HK-2 (cell line): ENCODE measurements at regions not wholly inside any gene's neighbourhood (a gene's known extent, or its start where the extent isn't known, plus 50 kb on each side); places are given as distances from the start of the nearest gene placed in this dataset.
"Not testable (repeated sequence)": the region's sequence is repeated elsewhere in the genome, so short reads cannot be mapped to it uniquely, and the experiment has no call there.

Source experiments
- DNase-seq: peaks from one replicate; pipeline ENCODE4 v3.0.0-alpha.2; 2018; ENCODE audit not compliant: unreplicated experiment

DNA sequence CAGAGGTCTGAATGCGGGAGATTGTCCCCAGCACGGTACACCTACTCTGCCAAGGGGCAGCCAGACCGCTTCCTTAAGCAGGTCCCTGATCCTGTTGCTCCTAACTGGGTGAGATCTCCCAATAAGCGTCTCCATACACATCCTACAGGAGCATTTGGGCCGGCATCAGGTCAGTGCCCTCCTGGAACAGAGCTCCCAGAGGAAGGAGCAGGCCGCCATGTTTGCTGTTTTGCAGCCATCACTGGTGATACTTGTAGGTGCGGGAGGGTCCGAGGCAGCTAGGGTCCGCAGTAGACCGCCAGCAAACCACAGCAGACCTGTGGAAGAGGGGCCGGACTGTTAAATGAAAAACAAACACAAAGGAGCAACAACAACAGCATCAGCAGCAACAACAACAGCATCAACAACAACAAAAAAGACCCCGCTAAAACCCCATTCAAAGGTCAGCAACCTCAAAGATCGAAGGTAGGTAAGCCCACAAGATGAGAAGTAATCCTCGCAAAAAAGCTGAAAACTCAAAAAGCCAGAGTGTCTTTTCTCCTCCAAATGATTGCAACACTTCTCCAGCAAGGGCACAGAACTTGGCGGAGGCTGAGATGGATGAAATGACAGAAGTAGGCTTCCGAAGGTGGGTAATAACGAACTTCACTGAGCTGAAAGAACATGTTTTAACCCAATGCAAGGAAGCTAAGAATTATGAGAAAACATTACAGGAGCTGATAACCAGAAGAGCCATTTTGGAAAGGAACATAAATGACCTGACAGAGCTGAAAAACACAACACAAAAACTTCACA lies 79.0 kb upstream of the CDH7 start:
- DNase-seq, result no peak

DNA sequence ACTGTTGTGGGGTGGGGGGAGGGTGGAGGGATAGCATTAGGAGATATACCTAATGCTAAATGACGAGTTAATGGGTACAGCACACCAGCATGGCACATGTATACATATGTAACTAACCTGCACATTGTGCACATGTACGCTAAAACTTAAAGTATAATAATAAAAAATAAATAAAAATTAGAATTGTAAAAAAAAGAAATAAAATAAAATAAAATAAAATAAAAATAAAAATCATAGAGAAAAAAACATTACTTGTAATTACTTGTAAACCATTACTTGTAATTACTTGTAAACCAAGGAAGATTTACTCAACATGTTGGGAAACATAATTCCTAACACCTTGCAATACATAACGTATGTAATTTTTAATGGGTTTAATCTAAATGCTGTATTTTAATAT lies 80.7 kb upstream of the CDH7 start:
- not testable (repeated sequence) for DNase-seq

DNA sequence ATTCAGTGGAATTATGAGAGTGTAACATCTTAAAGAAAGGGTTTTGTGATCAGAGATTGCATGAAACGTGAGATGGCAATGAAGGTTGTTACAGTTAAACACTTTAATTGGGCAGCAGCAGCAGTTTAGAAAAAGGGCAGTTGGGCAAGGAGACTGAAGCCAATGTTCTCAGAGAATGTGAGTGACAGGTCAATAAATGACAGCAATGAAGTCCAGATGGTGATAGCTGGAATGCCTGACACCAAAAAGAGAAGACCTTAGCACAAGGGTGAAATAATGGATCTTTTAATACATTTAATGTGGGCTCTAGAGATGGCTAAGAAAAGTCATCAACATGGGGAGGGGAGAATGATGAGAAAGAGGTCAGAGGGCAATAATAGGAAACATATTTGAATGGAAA lies 89.4 kb upstream of the CDH7 start:
- no peak for DNase-seq

DNA sequence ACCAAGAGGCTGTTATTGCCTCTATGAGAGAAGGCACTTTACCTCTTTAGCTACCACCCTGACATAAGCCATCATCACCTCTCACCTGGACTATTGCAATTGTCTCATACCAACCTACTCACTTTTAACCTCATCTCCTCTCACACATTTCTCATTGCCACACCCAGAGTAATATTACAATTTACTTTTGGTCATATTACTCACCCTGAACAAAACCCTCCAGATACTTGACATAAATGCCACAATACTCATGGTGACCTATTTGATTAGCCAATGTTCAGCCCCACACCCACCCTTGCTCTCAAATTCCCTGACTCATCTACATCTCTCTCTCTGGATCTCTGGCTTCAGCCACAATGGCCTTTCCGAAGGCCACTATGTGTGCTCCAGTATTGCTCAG lies 90.9 kb upstream of the CDH7 start:
- DNase-seq, result no peak

DNA sequence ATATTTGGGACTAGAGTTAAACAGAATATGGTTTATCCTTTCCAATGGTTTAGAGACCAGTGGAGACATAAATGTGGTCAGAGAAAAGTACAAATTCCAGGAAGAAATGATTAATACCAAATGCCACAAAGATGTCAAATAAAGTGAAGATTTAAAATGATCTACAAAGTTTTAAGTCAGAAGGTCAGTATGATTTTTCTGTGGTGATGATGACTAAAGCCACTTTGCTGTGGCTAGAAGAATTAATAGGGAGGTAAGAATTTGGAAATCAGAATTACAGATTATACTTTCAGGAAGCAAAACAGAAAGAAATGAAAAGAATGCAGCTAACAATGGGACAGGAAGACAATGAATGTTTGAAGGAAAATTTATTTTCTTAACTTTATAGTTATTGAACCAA lies 91.5 kb upstream of the CDH7 start:
- DNase-seq, result no peak

DNA sequence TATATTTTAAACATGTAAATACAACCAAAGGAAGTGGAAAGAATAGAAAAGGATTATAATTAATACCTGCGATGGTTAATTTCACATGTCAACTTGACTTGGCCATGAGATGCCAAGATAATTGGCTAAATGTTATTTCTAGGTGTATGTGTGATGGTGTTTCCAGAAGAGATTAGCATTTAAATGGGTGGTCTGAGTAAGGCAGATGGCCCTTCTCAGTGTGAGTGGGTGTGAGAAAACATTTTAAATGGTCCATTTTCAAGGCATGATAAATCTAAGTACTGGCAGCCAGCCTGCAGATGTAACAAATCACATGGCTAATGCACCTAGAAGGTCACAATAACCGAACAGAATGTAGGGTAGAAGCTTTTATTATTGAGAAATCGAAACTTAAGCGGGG lies 99.6 kb upstream of the CDH7 start:
- DNase-seq, result no peak

DNA sequence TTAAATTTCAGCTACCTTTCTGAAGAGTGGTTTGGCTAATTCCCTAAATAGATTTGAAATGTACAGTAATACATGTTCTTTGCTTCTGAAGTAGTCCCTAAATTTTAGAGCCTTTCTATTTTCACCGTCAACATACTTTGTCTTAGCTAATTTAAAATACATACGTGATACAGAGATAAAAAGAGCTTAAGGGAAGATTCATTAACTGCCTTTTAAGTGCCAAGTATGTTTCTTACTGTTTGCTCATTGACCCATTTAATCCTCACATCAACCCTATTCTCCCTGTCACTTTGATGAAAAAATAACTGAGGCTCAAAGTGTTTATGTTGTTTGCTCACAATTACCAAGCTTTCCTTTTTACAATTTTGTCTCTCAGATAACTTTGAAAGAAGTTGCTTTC lies 118.6 kb upstream of the CDH7 start:
- DNase-seq, result no peak

DNA sequence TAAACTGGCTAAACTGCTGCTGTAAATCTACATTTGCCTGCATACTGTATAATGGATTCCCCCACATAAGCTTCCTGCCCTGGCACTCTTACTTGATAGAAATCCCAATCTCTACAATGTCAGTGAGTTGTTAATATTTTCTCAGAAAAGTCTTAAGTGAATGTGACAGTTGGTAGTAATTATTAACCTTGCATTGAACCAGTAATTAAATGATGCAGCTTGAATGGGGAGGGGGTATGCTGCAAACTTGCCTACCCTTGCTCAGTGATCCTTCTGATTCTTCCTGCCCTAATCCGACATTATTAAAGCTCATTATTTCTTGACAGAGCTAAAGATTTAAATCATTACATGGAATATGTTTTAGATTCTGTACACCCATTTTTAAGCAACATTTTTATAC lies 119.0 kb upstream of the CDH7 start:
- DNase-seq, result no peak

DNA sequence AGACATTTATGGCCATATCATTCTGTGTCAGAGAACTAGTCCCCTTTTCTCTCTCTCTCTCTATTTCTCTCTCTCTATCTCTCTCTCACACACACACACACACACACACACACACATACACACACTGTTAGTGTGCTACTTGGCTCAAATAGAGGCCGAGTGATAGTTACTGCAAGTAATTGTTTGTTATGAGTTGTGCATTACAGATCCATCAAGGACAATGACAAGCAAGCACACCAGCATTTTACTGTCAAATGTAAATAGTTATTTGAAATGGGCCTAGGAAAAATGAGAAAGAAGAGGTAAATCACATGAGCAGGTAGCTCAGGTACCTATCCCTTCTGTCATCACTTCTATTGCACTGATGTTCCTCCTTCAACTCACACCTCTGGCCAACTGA lies 122.4 kb upstream of the CDH7 start:
- DNase-seq, result no peak

DNA sequence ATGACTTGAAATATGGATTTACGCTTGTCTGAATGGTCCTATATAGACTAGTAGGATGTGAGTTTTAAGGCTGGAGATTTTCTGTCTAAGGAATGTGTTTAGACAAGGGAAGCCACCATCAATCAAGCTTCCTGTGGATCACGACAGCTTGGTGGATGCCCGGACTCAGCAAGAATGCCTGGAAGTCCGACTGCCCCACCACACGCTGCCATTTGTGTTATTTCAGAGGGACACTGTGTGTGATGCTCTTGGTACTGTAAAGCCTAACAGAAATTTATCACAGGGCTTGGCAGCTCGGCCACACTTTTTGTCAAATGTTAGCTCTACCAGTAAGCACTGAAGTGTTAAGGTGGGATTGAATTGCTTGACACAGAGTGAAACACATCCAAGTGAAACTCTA lies 127.1 kb upstream of the CDH7 start:
- no peak for DNase-seq

DNA sequence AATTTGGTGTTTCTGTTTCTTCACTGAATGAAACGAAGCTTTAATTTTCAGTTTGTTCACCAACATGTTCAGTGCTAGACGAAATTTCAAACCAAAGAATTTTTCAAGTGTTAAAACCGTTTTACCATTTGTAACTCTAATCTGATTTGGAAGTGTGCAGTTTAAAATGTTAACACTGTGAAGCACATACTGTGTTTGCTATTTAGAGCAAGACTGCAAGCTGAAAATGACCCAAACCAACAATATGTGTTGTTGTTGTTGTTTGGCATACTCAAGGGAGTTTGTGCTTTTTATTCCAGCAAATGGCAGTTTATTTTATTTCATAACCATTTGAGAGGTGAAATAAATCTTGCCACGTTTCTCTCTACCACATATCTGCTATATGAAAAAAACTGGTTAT lies 128.4 kb upstream of the CDH7 start:
- no peak for DNase-seq

DNA sequence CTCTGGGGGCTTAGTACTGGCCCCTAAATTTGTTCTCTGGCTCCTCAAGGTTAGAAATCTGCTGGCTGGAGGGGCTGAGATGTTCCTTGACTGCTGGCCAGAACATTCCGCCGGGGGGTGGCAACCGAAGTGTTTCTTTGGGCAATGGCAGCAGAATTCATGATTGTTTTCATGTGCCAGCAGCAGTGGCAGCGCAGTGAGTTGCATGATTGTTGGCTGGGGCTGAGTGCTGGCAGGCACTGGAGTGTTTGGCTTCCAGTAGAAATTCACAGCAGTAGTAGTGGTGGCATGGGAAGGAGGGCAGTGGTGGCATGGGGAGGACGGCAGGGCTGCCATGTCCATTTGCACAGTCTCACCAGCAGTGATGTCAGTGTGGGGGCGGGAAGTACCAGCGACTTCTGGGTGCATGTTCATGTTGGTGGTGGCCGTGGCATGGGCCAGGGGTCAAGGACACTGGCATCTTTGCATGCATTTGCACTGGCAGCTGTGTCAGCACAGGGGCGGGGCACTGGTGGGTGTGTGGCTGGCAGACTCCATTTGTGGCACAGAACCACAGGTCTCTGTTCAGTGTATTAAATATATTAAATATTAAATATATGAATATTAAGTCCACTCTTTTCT lies 130.6 kb upstream of the CDH7 start:
- DNase-seq, result no peak

DNA sequence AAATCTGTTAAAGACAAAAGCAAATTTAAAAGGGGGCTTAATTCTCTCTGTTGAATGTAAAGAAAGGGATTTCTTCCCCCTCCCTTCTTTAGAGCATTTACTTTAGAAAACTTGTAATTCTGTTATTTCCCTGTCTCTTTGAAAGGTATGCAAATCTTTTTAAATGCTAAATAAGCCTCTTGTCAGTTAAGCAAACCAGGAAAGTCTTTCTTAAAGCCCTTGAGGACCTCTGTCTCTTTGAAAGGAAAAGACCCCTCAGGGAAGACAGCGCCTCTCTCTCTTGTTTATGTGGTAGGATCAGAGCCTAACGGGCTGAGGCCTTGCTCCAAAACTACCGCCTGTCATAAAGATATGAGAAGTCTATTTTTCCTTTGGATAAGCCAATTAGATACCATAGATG lies 139.9 kb upstream of the CDH7 start:
- DNase-seq, result no peak

DNA sequence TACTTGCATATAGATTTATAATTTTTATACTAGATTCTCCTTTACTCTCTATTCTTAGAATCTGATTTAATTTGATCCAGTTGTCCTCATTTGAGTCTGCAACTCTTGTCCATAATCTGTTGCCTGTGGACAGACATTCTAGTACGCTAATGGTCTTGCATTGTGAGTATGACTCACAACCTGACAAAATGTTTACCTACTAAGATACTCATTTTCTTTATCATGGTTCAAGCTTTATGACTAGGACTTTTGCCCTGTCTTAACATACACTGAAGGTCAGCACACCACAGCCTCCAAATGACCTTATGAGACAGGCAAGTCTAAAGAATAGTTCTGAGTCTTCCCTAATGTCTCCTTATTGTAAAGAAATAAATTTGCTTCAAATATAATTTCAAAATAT lies 142.3 kb upstream of the CDH7 start:
- DNase-seq, result no peak

DNA sequence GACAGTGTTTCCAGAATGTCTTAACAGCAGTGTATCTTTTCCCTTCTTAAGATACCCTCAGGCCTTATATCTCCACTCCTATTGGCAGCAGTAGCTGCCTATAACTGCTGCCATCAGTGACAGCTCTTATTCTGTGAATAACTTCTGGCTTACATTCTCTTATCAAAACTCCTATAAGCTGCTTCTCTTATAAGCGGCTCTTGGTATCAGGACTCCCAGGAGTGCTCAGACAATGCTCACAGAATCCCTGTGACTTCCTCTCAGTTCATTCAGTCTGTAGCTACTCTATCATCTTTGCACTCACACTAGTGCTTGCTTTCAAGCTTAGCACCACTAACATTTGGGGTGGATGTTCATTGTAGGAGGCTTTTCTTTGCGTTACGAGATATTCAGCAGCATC lies 143.7 kb upstream of the CDH7 start:
- DNase-seq, result no peak

DNA sequence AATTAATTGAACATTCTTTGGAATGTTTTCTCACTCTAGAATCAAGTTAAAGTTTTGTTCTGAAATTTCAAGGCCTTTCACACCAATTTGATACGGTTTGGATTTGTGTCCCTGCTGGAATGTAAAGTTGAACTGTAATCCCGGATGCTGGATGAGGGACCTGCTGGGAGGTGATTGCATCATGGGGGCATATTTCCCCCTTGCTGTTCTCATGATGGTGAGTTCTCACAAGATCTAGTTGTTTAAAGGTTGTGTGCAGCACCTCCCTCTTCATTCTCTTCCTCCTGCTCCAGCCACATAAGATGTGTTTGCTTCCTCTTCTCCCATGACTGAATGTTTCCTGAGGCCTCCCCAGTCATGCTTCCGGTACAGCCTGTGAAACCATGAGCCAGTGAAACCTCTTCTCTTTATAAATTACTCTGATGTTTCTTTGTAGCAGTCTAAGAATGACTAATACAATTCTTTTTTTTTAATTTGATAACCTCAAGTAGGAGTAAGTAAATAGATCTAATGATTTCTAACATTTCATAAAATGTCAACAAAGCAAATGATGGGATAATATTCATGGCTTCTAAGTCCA lies 144.2 kb upstream of the CDH7 start:
- DNase-seq, result no peak

DNA sequence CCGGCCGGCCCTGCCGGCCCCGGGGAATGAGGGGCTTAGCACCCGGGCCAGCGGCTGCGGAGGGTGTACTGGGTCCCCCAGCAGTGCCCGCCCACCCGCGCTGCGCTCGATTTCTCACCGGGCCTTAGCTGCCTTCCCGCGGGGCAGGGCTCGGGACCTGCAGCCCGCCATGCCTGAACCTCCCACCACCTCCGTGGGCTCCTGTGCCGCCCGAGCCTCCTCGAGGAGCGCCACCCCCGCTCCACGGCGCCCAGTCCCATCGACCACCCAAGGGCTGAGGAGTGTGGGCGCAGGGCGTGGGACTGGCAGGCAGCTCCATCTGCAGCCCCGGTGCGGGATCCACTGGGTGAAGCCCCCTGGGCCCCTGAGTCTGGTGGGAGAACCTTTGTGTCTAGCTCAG lies 145.5 kb upstream of the CDH7 start:
- DNase-seq, result not testable (repeated sequence)

DNA sequence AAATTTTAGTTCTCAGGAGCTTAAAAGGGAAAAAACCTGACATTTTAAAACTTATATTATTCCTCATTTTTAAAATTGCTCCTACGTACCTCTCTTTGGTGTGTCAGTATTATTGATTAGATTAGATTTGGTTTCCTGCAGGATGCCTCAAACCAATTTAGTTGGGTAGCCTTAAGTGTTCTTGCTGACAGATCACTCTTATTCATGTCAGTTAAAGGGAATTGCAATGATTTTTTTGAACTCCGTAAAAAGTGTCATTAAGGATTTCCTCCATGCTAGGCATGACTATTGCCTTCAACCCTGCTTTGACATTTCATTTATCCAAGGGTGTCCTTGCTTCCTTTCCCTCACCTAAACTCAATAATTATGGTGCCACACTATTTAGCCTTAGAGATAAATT lies 149.0 kb upstream of the CDH7 start:
- DNase-seq, result no peak

DNA sequence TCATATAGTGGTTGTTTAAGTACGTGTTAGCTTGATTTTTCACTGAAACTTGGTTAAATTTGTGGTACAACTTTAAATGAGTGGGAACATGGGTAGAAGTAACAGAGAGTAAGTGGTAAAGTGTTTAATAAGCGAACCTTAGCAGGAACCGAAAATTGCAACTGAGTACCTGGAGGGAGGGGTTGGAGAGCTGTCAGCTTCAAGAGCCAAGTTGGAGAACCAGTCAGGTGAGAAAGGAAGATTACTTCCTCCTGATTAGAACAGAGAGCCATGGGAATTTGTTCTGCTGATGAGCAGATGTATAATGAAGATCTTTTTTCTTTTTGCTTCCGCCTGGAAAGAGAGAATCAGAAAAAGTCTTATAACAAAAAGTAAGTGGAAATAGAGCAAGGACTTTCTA lies 158.4 kb upstream of the CDH7 start:
- DNase-seq, result no peak

DNA sequence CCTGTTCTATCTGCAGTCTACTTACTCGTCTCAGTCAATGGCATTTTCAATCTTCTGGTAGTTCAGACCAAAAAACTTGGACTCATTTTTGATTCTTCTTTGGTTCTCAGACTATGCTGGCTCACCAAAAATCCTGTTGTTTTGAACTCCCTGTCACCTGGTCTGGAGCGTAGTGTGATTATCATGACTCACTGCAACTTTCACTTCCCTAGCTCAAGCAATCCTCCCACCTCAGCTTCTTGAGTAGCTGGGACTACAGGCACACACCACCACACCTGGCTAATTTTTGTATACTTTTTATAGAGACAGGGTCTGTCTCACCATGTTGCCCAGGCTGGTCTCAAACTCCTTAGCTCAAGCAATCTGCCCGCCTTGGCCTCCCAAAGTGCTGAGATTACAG lies 163.3 kb upstream of the CDH7 start:
- no peak for DNase-seq

DNA sequence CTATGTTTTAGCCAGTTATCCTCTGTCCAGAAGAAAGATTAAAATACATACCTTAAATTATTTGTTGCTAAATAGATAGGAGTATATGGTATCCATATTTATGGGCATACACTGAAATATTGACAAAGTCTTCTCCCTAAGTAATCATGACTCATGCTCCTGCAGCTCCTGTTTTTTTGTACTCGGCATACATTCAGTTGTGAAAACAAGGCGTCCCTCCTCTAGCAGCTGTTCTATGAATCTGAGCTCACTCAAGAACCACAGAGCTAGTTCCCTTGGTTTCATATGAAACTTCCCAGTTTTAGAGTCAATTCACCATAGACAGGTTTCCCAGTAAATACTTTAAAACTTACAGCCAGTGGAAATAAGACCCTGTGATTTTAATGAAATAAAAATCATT lies 168.7 kb upstream of the CDH7 start:
- DNase-seq, result not testable (repeated sequence)

DNA sequence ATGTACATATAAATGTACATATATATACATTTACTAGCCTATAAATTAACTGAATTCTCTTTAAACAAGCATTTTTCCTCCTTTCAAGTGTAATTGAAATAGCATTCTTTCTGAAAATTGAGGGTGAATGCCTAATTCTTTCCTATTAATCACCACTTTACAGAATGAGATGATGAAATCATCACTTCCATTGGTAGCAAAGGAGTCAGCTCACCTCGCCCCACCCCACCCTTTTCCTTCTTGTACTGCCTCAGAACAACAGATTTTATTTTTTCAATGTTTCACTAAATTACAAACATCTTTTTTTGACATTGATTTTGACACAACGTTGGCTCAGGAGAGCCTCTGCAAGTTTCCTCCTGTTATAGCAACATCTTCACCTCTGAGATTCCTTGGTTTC lies 181.9 kb upstream of the CDH7 start:
- DNase-seq, result no peak

DNA sequence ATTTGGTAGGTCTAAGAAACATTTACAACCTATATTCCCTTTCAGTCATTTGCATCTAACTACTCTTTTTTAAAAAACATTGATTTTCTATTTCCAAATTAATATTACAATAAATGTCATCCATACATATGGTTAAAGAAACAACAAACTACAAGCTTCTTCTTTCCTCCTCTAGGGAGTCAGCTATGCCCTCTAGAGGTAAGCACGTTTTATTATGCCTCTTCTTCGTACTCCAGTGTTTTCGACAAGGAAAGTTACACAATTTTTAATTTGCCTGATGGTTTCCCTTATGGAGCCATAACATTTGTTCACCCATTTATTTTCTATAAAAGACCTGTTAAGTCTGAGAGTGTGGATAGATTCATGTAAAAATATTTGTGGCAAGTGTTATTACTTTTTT lies 183.4 kb upstream of the CDH7 start:
- no peak for DNase-seq

DNA sequence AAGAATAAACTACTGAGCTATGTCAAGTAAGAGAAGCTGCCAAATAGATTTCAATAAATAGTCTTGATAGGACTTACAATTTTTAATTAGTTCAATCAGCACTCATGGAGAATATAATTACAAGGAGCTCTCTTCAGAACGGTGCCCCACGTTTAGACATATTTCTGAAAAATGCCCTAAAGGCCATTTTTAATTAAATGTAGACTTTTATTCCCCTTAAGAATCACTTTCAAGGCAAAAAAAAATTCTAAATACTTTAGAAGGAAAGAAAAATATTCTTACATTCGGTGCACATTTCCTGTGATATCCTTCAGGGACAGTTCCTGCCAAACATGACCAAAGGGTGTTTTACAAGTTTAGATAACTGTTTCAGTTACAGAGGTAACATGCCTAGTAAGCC lies 202.5 kb upstream of the CDH7 start:
- DNase-seq, result no peak
